Muscle layer of duodenum (tissue), 2 donors: ENCODE measurements at regions not wholly inside any gene's neighbourhood (a gene's known extent, or its start where the extent isn't known, plus 50 kb on each side); places are given as distances from the start of the nearest gene placed in this dataset.

Experiments used
- H3K27ac ChIP-seq: one replicate; pipeline ENCODE4 v1.7.0; 2013; ENCODE audit warnings: mild to moderate bottlenecking, low read length
- H3K27me3 ChIP-seq: one replicate; pipeline ENCODE4 v1.7.0; 2013; ENCODE audit warnings: low read depth, mild to moderate bottlenecking, control low read depth, low read length
- H3K36me3 ChIP-seq, 2 donors: one replicate each; pipeline ENCODE4 v1.7.0; 2013; ENCODE audit warnings: low read length in 2 of 2, control low read depth in 1 of 2, mild to moderate bottlenecking in 1 of 2; ENCODE audit not compliant: insufficient read depth in 2 of 2, control insufficient read depth in 1 of 2
- H3K4me1 ChIP-seq, 2 donors: one replicate each; pipeline ENCODE4 v1.7.0; 2013; ENCODE audit warnings: low read length in 2 of 2, mild to moderate bottlenecking in 2 of 2, control low read depth in 1 of 2, moderate library complexity in 1 of 2; ENCODE audit not compliant: insufficient read depth in 2 of 2, control insufficient read depth in 1 of 2
- H3K4me3 ChIP-seq, 2 donors: one replicate each; pipeline ENCODE4 v1.7.0; 2013; ENCODE audit warnings: low read length in 2 of 2, low read depth in 1 of 2, mild to moderate bottlenecking in 1 of 2
- H3K9me3 ChIP-seq, 2 donors: one replicate each; pipeline ENCODE4 v1.7.0; 2013; ENCODE audit warnings: low read length in 2 of 2, control low read depth in 1 of 2, mild to moderate bottlenecking in 1 of 2; ENCODE audit not compliant: control insufficient read depth in 1 of 2
- donor health status: healthy.

- no peaks in the 10 kb centered on the region for H3K9me3 ChIP-seq
- no peaks in the 10 kb centered on the region for H3K4me1 ChIP-seq
- H3K36me3 ChIP-seq, result no peaks in the 10 kb centered on the region
- no peaks in the 10 kb centered on the region for H3K27me3 ChIP-seq
- no peak overlapping the region for H3K4me3 ChIP-seq
- no peak overlapping the region for H3K27ac ChIP-seq
Measured at GRCh38 chr2:163479599-163479998, 256.2 kb downstream of the FIGN start.

DNA sequence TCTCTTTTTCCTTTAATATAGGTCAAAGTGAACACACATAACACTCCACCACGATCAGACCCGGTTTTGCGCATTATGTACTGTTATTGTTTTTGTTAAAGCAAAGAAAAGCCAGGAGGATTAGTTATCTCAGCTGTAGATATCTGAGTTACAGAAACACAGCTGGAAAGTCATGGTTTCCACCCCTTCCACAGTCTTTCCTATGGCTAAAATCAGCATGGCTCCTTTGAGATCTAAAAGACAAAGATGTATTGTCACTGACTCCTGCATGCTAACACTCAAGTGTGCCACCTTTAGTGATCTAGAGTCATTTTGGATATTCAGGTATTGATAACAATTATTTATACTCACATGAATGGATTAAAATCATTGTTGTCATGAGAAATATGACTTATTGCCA is 260.0 kb downstream of the FIGN start:
- Histone ChIP-seq H3K9me3 (no peaks in the 10 kb centered on the region), H3K27ac (no peak overlapping the region), H3K4me1 (no peaks in the 10 kb centered on the region), H3K36me3 (no peaks in the 10 kb centered on the region), H3K4me3 (no peak overlapping the region), H3K27me3 (no peaks in the 10 kb centered on the region)

DNA sequence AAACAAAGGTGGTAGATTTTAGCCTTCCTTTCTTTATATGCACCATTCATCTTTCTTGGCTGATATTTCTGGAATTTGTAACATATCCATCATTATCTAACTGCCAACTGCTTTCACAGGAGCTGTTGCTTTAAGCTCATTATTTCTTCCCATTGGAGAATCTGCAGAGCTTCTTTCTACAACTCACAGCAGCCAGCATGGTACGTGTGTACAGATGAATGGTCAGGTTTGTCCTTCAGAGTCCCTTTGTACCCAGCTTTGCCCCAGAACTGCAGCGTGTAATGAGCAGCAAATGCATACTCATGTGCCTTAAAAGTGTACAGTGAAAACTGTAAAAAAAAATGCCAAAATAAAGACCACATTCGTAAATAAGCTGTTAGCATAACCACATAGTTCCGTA is 260.9 kb downstream of the FIGN start:
- Histone ChIP-seq H3K36me3 (no peaks in the 10 kb centered on the region), H3K27me3 (no peaks in the 10 kb centered on the region), H3K4me3 (no peak overlapping the region), H3K9me3 (no peaks in the 10 kb centered on the region), H3K27ac (no peak overlapping the region), H3K4me1 (no peaks in the 10 kb centered on the region)

DNA sequence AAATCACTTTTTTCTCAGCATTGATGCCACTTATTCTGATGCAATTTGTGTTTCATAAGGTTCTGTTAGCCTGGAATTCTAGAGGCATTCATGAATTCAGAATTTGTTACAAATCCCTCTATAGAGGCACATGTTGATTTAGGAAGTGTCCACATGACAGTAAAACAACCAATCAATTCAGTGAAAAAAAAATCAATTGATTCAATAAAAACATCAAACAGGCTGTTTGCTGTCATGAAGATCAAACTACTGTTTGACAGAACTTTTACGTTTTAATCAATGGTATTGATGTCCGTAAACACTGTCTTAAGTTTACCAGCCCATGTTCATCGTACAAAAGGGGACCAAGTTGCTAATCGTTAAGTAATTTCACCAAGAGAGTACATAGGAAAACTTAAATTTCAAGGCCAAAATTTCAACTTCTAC is 261.5 kb downstream of the FIGN start:
- no peaks in the 10 kb centered on the region for H3K27me3 ChIP-seq
- no peaks in the 10 kb centered on the region for H3K4me1 ChIP-seq
- H3K4me3 ChIP-seq, result no peak overlapping the region
- H3K9me3 ChIP-seq, result no peaks in the 10 kb centered on the region
- H3K27ac ChIP-seq, result no peak overlapping the region
- H3K36me3 ChIP-seq, result no peaks in the 10 kb centered on the region

DNA sequence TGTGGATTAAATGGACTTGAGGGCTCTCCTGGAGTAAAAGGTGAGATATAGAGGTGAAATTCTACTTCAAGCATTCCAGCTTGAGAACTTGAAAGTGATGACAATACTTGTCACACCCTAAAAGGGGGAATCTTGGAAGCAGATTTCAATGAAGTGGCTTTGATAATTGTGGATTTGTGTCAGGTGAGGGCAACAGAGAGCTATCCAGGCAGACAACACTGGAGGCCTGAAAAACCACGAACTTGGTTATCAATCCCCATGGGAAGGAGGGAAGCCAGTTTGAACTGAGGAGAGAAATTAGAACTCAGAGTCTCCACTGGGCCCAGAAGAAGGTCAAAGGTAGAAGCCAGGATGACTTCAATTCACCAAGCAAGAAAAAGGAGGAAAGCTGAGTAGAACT is 263.9 kb downstream of the FIGN start:
- H3K4me3 ChIP-seq, result no peak overlapping the region
- H3K36me3 ChIP-seq, result no peaks in the 10 kb centered on the region
- H3K4me1 ChIP-seq, result no peaks in the 10 kb centered on the region
- no peaks in the 10 kb centered on the region for H3K27me3 ChIP-seq
- H3K27ac ChIP-seq, result no peak overlapping the region
- no peaks in the 10 kb centered on the region for H3K9me3 ChIP-seq

- H3K4me1 ChIP-seq, result peaks cover 0 to 6% of the 10 kb centered on the region in 2 donors
- no peak overlapping the region for H3K27ac ChIP-seq
- no peak overlapping the region for H3K4me3 ChIP-seq
- no peaks in the 10 kb centered on the region for H3K27me3 ChIP-seq
- no peaks in the 10 kb centered on the region for H3K9me3 ChIP-seq
- no peaks in the 10 kb centered on the region for H3K36me3 ChIP-seq
Measured at GRCh38 chr2:163469561-163469962, 266.2 kb downstream of the FIGN start.

- no peaks in the 10 kb centered on the region for H3K27me3 ChIP-seq
- H3K9me3 ChIP-seq, result no peaks in the 10 kb centered on the region
- H3K27ac ChIP-seq, result no peak overlapping the region
- H3K4me1 ChIP-seq, result peaks cover 0 to 6% of the 10 kb centered on the region in 2 donors
- no peak overlapping the region for H3K4me3 ChIP-seq
- H3K36me3 ChIP-seq, result no peaks in the 10 kb centered on the region
Measured at GRCh38 chr2:163467251-163467630, 268.6 kb downstream of the FIGN start.

DNA sequence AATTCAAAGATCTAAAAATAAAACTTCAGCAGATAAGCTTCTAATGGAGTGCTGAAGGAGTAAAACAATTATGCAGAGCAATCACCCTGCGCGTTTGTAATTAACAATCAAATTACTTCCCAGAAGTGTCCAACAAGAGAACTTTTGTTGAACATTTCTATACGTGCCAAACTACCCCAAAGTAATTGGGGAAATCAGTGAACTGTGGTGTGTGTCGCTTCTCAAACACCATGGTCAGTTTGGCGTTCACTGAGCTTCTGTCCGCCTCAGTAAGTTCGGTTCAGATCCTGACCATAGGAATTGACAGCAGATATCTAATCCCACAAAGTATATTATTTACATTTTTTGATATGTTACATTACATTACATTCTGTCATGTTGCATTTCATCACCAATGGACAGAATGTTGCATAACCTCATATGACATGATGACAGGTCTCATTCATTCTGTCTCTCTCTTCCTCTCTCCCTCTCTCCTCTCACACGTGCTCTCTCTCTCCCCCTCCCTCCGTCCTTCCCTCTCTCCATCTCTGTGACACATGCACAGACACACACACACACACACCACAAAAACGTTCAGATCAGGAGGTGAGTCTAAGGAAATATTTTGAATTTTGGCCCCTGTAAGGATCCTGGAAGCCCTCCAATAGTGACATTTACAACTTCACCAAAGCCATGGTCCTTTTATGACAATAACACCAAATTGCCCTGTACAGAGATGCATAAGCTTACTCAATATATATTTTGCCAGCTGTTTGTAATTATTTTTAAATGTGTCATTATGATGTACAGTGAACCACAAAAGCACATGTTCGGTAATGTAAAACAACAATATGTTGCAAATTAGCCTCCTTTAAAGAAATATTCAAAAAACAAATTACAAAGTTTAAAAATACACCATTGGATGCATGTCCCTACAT is 269.2 kb downstream of the FIGN start:
- Histone ChIP-seq H3K9me3 (no peaks in the 10 kb centered on the region), H3K27me3 (no peaks in the 10 kb centered on the region), H3K4me3 (no peak overlapping the region), H3K27ac (no peak overlapping the region), H3K36me3 (no peaks in the 10 kb centered on the region), H3K4me1 (peaks cover 0 to 6% of the 10 kb centered on the region in 2 donors)

GRCh38 chr2:163465440-163465839 is 270.4 kb downstream of the FIGN start:
- Histone ChIP-seq H3K9me3 (no peaks in the 10 kb centered on the region), H3K27me3 (no peaks in the 10 kb centered on the region), H3K36me3 (no peaks in the 10 kb centered on the region), H3K4me3 (no peak overlapping the region), H3K27ac (no peak overlapping the region), H3K4me1 (peaks cover 0 to 6% of the 10 kb centered on the region in 2 donors)

- H3K36me3 ChIP-seq, result no peaks in the 10 kb centered on the region
Measured at GRCh38 chr2:163463411-163463810, 272.4 kb downstream of the FIGN start.

DNA sequence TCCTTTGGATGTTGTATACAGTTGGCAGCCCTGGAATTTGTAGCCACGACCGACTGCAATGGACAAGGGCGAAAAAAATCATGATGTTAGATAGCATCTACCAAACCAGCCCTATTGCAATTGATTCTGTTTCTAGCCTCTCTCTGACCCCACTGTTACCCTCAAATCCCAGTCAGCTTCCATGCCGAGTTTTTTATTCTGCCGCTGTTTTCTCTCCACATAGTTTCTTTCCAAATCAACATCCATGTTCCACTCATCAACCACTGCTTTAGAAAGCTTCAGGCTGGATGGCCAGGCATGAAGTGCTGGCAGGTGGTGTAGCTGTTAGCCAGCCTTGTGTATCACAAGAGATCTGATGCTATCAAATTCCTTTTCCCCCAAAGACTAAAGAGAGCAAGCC is 272.8 kb downstream of the FIGN start:
- Histone ChIP-seq H3K27me3 (no peaks in the 10 kb centered on the region), H3K27ac (no peak overlapping the region), H3K4me3 (no peak overlapping the region), H3K36me3 (no peaks in the 10 kb centered on the region), H3K4me1 (peaks cover 0 to 6% of the 10 kb centered on the region in 2 donors), H3K9me3 (no peaks in the 10 kb centered on the region)

More at GRCh38 chr2:163463411-163463810, 272.4 kb downstream of the FIGN start:
- Histone ChIP-seq H3K4me3 (no peak overlapping the region), H3K27me3 (no peaks in the 10 kb centered on the region), H3K9me3 (no peaks in the 10 kb centered on the region), H3K27ac (no peak overlapping the region), H3K4me1 (peaks cover 0 to 6% of the 10 kb centered on the region in 2 donors)

DNA sequence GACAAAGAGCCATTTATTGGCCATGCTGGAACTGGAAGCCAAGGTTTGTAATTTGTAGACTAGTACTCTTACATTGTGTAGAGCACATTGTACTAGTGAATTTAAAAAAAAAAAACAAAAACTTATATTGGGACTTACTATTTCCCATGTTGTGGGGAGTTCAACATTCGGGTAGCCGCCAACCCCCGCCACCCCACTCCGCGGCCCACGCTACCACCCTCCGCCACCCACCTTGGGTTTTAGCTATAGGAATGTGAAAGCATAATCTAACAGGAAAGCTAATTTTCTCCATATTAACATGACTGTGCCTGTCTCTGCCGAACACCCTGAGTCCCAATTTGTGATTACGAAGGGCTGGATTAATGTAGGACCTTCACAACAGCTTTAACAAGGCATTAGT is 275.8 kb downstream of the FIGN start:
- H3K27ac ChIP-seq, result no peak overlapping the region
- H3K36me3 ChIP-seq, result no peaks in the 10 kb centered on the region
- no peaks in the 10 kb centered on the region for H3K4me1 ChIP-seq
- no peak overlapping the region for H3K4me3 ChIP-seq
- H3K9me3 ChIP-seq, result no peaks in the 10 kb centered on the region
- H3K27me3 ChIP-seq, result no peaks in the 10 kb centered on the region
